CD14-positive monocyte (primary cell): ENCODE measurements at regions not wholly inside any gene's neighbourhood (a gene's known extent, or its start where the extent isn't known, plus 50 kb on each side); places are given as distances from the start of the nearest gene placed in this dataset.

Experiments used
- DNase-seq, 3 donors: peaks; one replicate each; pipeline ENCODE4 v3.0.0-alpha.2; 2011 to 2022
- H2AFZ ChIP-seq: 2 replicates; pipeline ENCODE4 v1.6.0; 2012; ENCODE audit warnings: mild to moderate bottlenecking, low read depth, low read length, inconsistent platforms; ENCODE audit not compliant: insufficient read depth, poor library complexity, severe bottlenecking
- H3K27ac ChIP-seq, 2 donors: 1 replicate in 1 of 2; 2 replicates in 1 of 2; pipeline ENCODE4 v1.5.1; 2012 to 2013; ENCODE audit warnings: low read length in 2 of 2, control low read depth in 1 of 2, inconsistent platforms in 1 of 2, low read depth in 1 of 2, mild to moderate bottlenecking in 1 of 2
- H3K27me3 ChIP-seq, 2 donors: one replicate each; pipeline versions ENCODE4 v1.6.0 to v1.6.1; 2011 to 2013; ENCODE audit warnings: low read length in 2 of 2; ENCODE audit not compliant: control insufficient read depth in 2 of 2, insufficient read depth in 2 of 2
- H3K36me3 ChIP-seq, 2 donors: replicated peaks in 1 of 2; 1 replicate in 1 of 2; 2 replicates in 1 of 2; pipeline versions ENCODE4 v1.5.1 to v1.6.1; 2012 to 2013; ENCODE audit warnings: low read length in 2 of 2, control low read depth in 1 of 2, inconsistent platforms in 1 of 2, mild to moderate bottlenecking in 1 of 2; ENCODE audit not compliant: insufficient read depth in 2 of 2, control insufficient read depth in 1 of 2
- H3K4me1 ChIP-seq, 2 donors: 1 replicate in 1 of 2; 2 replicates in 1 of 2; pipeline versions ENCODE4 v1.5.1 to v1.6.1; 2012 to 2013; ENCODE audit warnings: low read length in 2 of 2, control low read depth in 1 of 2, inconsistent platforms in 1 of 2, mild to moderate bottlenecking in 1 of 2, moderate library complexity in 1 of 2; ENCODE audit not compliant: insufficient read depth in 2 of 2, control insufficient read depth in 1 of 2
- H3K4me2 ChIP-seq: replicated peaks from 2 replicates; pipeline ENCODE3; 2012; ENCODE audit warnings: low read length, moderate library complexity, mild to moderate bottlenecking; ENCODE audit not compliant: poor library complexity, severe bottlenecking; ENCODE audit errors: extremely low read depth
- H3K4me3 ChIP-seq, 3 experiments: fragments of 200-600 bp in 1 of 3; sonication (generic) in 1 of 3; replicated peaks in 1 of 3; 1 replicate in 2 of 3; 2 replicates in 1 of 3; pipeline ENCODE4 v1.5.1; 2011 to 2013; ENCODE audit warnings: low read length in 3 of 3, mild to moderate bottlenecking in 3 of 3, control low read depth in 2 of 3, low read depth in 2 of 3, inconsistent platforms in 1 of 3, moderate library complexity in 1 of 3
- H3K79me2 ChIP-seq: 2 replicates; pipeline ENCODE4 v1.6.0; 2012; ENCODE audit warnings: mild to moderate bottlenecking, control low read depth, inconsistent platforms, low read length, moderate library complexity; ENCODE audit not compliant: insufficient read depth
- H3K9ac ChIP-seq: 2 replicates; pipeline ENCODE4 v1.6.0; 2017; ENCODE audit warnings: low read length, mild to moderate bottlenecking; ENCODE audit not compliant: insufficient read depth, poor library complexity, severe bottlenecking
- H3K9me3 ChIP-seq, 2 donors: replicated peaks in 1 of 2; 1 replicate in 1 of 2; 2 replicates in 1 of 2; pipeline versions ENCODE4 v1.5.1 to v1.6.1; 2012 to 2013; ENCODE audit warnings: low read length in 2 of 2, control low read depth in 1 of 2; ENCODE audit not compliant: control insufficient read depth in 1 of 2, insufficient read depth in 1 of 2
- H4K20me1 ChIP-seq: 2 replicates; pipeline ENCODE4 v1.6.0; 2012; ENCODE audit warnings: mild to moderate bottlenecking, low read length, control low read depth, moderate library complexity; ENCODE audit not compliant: insufficient read depth
- H3K27ac Mint-ChIP-seq, 7 donors: one replicate each; pipeline ENCODE4 v1.8.0; 2020; ENCODE audit warnings: mild to moderate bottlenecking in 7 of 7, mixed read lengths in 7 of 7, moderate library complexity in 6 of 7, inconsistent platforms in 2 of 7
- H3K27me3 Mint-ChIP-seq, 3 donors: one replicate each; pipeline ENCODE4 v1.8.0; 2021 to 2022; ENCODE audit warnings: low read depth in 3 of 3, mild to moderate bottlenecking in 3 of 3, mixed read lengths in 3 of 3, moderate library complexity in 3 of 3, inconsistent platforms in 1 of 3
- H3K36me3 Mint-ChIP-seq, 2 donors: one replicate each; pipeline ENCODE4 v1.8.0; 2020; ENCODE audit warnings: mixed read lengths in 2 of 2, inconsistent platforms in 1 of 2, mild to moderate bottlenecking in 1 of 2
- H3K4me1 Mint-ChIP-seq: one replicate; pipeline ENCODE4 v1.8.0; 2020; ENCODE audit warnings: mild to moderate bottlenecking, mixed read lengths
- H3K4me3 Mint-ChIP-seq, 2 donors: one replicate each; pipeline ENCODE4 v1.8.0; 2020; ENCODE audit warnings: mild to moderate bottlenecking in 2 of 2, mixed read lengths in 2 of 2, moderate library complexity in 1 of 2
- H3K9me3 Mint-ChIP-seq, 7 donors: one replicate each; pipeline ENCODE4 v1.8.0; 2020 to 2022; ENCODE audit warnings: mixed read lengths in 7 of 7, mild to moderate bottlenecking in 6 of 7, moderate library complexity in 6 of 7, inconsistent platforms in 2 of 7
- WGBS: methylation state at CpG from one replicate; pipeline ENCODE4 v1.1.5; 2013; ENCODE audit warnings: missing lambda C conversion rate; ENCODE audit not compliant: insufficient coverage; 5-methylcytosine and 5-hydroxymethylcytosine counted together
- intact Hi-C, 2 donors: fragments of 100-400 bp; cut with micrococcal nuclease; formaldehyde crosslinking; loops; one replicate each; pipeline versions ENCODE4 v1.15.0 to v1.15.1; 2023
- TF ChIP-seq, protein P1 (sequence below): fragments of 200-600 bp; IDR thresholded peaks from one replicate; pipeline ENCODE4 v1.8.0; 2022; ENCODE audit warnings: antibody characterized with exemption, mild to moderate bottlenecking

DNA sequence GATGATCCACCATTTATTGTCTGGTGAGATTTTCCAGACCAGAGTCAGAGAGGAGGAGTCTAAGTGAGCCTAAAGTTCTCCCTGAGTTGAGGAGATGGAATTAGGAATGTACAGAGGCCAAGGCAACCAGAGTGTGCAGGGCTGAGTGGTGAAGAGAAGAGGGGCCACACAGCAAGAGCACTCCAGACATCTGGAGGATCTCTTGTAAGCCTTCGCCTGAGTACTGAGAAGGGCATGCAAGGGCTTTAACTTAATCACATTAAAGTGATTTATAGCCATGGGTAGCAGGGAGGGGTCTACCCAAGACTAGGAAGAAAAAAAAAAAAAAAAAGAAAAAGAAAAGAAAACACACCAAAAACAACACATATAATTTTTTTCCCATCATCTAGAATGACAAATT is 1190.4 kb downstream of the GATA3 start:
- H3K27ac ChIP-seq = no peak overlapping the region
- no peak overlapping the region for H3K4me2 ChIP-seq
- intact Hi-C loops = no loop called here
- no peak overlapping the region for H3K4me3 ChIP-seq
- H3K9me3 Mint-ChIP-seq = peaks cover 0 to 4% (median 2%) of the 10 kb centered on the region in 7 donors
- H3K4me3 Mint-ChIP-seq = no peak overlapping the region
- WGBS = no CpG with 5 or more reads among the region's 1 CpG
- no peaks in the 10 kb centered on the region for H4K20me1 ChIP-seq
- H3K9me3 ChIP-seq = no peaks in the 10 kb centered on the region
- no peaks in the 10 kb centered on the region for H3K36me3 ChIP-seq
- no peak for DNase-seq
- H3K4me1 Mint-ChIP-seq = no peaks in the 10 kb centered on the region
- no peaks in the 10 kb centered on the region for H3K4me1 ChIP-seq
- TF ChIP-seq, protein P1, sequence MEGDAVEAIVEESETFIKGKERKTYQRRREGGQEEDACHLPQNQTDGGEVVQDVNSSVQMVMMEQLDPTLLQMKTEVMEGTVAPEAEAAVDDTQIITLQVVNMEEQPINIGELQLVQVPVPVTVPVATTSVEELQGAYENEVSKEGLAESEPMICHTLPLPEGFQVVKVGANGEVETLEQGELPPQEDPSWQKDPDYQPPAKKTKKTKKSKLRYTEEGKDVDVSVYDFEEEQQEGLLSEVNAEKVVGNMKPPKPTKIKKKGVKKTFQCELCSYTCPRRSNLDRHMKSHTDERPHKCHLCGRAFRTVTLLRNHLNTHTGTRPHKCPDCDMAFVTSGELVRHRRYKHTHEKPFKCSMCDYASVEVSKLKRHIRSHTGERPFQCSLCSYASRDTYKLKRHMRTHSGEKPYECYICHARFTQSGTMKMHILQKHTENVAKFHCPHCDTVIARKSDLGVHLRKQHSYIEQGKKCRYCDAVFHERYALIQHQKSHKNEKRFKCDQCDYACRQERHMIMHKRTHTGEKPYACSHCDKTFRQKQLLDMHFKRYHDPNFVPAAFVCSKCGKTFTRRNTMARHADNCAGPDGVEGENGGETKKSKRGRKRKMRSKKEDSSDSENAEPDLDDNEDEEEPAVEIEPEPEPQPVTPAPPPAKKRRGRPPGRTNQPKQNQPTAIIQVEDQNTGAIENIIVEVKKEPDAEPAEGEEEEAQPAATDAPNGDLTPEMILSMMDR = no peak
- no peak overlapping the region for H3K9ac ChIP-seq
- H3K27ac Mint-ChIP-seq = no peak overlapping the region
- no peaks in the 10 kb centered on the region for H3K36me3 Mint-ChIP-seq
- H3K27me3 ChIP-seq = no peaks in the 10 kb centered on the region
- peaks cover 2 to 5% (median 4%) of the 10 kb centered on the region in 3 donors for H3K27me3 Mint-ChIP-seq
- no peak overlapping the region for H2AFZ ChIP-seq
- no peaks in the 10 kb centered on the region for H3K79me2 ChIP-seq

DNA sequence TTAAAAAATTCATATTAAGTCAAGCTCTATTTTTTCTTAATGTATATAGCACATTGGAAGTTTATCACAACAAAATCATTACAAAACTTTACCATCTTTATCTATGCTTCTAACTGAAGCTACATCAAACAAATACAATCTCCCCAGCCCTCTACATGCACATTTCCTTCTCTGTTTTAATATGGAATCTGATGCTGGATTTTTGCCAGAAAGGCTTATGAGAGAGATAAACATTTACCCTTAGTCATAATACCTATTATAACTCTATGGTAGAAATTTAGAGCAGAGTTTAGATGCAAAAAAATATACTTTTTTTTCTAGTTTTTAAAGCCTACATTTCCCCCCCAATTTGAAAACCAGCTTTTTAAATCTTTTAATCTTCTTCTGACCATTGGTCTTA is 1198.6 kb downstream of the GATA3 start:
- intact Hi-C loops = no loop called here
- Mint-ChIP-seq H3K27ac (no peak overlapping the region), H3K4me1 (no peaks in the 10 kb centered on the region), H3K36me3 (no peaks in the 10 kb centered on the region), H3K27me3 (peaks cover 1 to 3% (median 3%) of the 10 kb centered on the region in 3 donors), H3K9me3 (peaks cover 0 to 7% (median 1%) of the 10 kb centered on the region in 7 donors), H3K4me3 (no peak overlapping the region)
- no peak overlapping the region for H3K9ac ChIP-seq
- TF ChIP-seq, protein P1 = no peak
- H3K9me3 ChIP-seq = no peaks in the 10 kb centered on the region
- no peak overlapping the region for H2AFZ ChIP-seq
- no peaks in the 10 kb centered on the region for H3K4me1 ChIP-seq
- no peaks in the 10 kb centered on the region for H4K20me1 ChIP-seq
- H3K79me2 ChIP-seq = no peaks in the 10 kb centered on the region
- no peak overlapping the region for H3K4me2 ChIP-seq
- no peaks in the 10 kb centered on the region for H3K36me3 ChIP-seq
- no peak overlapping the region for H3K27ac ChIP-seq
- no peak overlapping the region for H3K4me3 ChIP-seq
- H3K27me3 ChIP-seq = no peaks in the 10 kb centered on the region
- no peak for DNase-seq
